Keratinocyte (primary cell): ENCODE measurements at regions not wholly inside any gene's neighbourhood (a gene's known extent, or its start where the extent isn't known, plus 50 kb on each side); places are given as distances from the start of the nearest gene placed in this dataset.

Experiments used
- DNase-seq: peaks from one replicate; pipeline ENCODE4 v3.0.0-alpha.2; 2011; ENCODE audit warnings: low read depth, missing footprints, low spot score
- FAIRE-seq: peaks from 2 replicates; lab custom pipeline; 2011; peaks lifted over from hg19 to GRCh38; lab: Jason Lieb, UNC
- H2AFZ ChIP-seq: 2 replicates; pipeline ENCODE4 v1.6.0; 2012; ENCODE audit warnings: low read length, control low read depth, inconsistent platforms; ENCODE audit not compliant: control insufficient read depth
- H3K27ac ChIP-seq: 2 replicates; pipeline ENCODE4 v1.5.1; 2011; ENCODE audit warnings: low read length; ENCODE audit not compliant: control insufficient read depth, insufficient read depth
- H3K27me3 ChIP-seq: 3 replicates; pipeline ENCODE4 v1.6.0; 2011; ENCODE audit warnings: low read length; ENCODE audit not compliant: control insufficient read depth, insufficient read depth; ENCODE audit errors: extremely low read depth
- H3K36me3 ChIP-seq, 2 experiments: 2 replicates in 1 of 2; 3 replicates in 1 of 2; pipeline ENCODE4 v1.5.1; 2011; ENCODE audit warnings: low read length in 2 of 2, mild to moderate bottlenecking in 1 of 2; ENCODE audit not compliant: control insufficient read depth in 2 of 2, insufficient read depth in 2 of 2; ENCODE audit errors: extremely low read depth in 1 of 2
- H3K4me1 ChIP-seq: 3 replicates; pipeline ENCODE4 v1.5.1; 2011; ENCODE audit warnings: low read length; ENCODE audit not compliant: control insufficient read depth, insufficient read depth; ENCODE audit errors: extremely low read depth
- H3K4me2 ChIP-seq: 3 replicates; pipeline ENCODE4 v1.6.0; 2011; ENCODE audit warnings: low read depth, low read length; ENCODE audit not compliant: control insufficient read depth, insufficient read depth; ENCODE audit errors: extremely low read depth
- H3K4me3 ChIP-seq, 3 experiments: fragments of 200-600 bp in 1 of 3; sonication (generic) in 1 of 3; 2 replicates in 2 of 3; 3 replicates in 1 of 3; pipeline ENCODE4 v1.5.1; 2011 to 2016; ENCODE audit warnings: low read length in 3 of 3, mild to moderate bottlenecking in 3 of 3, control low read depth in 2 of 3, inconsistent platforms in 1 of 3, low read depth in 1 of 3, mixed read lengths in 1 of 3, mixed run types in 1 of 3, moderate library complexity in 1 of 3; ENCODE audit not compliant: control insufficient read depth in 2 of 3, insufficient read depth in 2 of 3; ENCODE audit errors: extremely low read depth in 1 of 3
- H3K79me2 ChIP-seq: 2 replicates; pipeline ENCODE4 v1.6.0; 2012; ENCODE audit warnings: low read length; ENCODE audit not compliant: control insufficient read depth, insufficient read depth
- H3K9ac ChIP-seq: 3 replicates; pipeline ENCODE4 v1.6.0; 2011; ENCODE audit warnings: low read length; ENCODE audit not compliant: control insufficient read depth, insufficient read depth; ENCODE audit errors: extremely low read depth
- H3K9me1 ChIP-seq: 3 replicates; pipeline ENCODE4 v1.6.0; 2011; ENCODE audit warnings: low read length; ENCODE audit not compliant: control insufficient read depth, insufficient read depth; ENCODE audit errors: extremely low read depth
- H3K9me3 ChIP-seq: 2 replicates; pipeline ENCODE4 v1.5.1; 2012; ENCODE audit warnings: low read depth, low read length; ENCODE audit not compliant: control insufficient read depth
- H4K20me1 ChIP-seq: 3 replicates; pipeline ENCODE4 v1.6.0; 2011; ENCODE audit warnings: low read length; ENCODE audit not compliant: control insufficient read depth, insufficient read depth; ENCODE audit errors: extremely low read depth
- EZH2 ChIP-seq: IDR thresholded peaks from one replicate; pipeline ENCODE4 v1.6.1; 2012; ENCODE audit warnings: inconsistent platforms, mild to moderate bottlenecking, low read length, moderate library complexity
- dilution Hi-C: fragments of 300-500 bp; cut with MboI; formaldehyde crosslinking; loops from one replicate; pipeline ENCODE4 v1.7.0; 2020; ENCODE audit warnings: low sequenced_read_pairs; ENCODE audit not compliant: extremely low pct_ligation_motif_present
- TF ChIP-seq, protein P1 (sequence below), 3 experiments: IDR thresholded peaks in 1 of 3; conservative IDR thresholded peaks in 1 of 3; optimal IDR thresholded peaks in 1 of 3; 2 replicates in 2 of 3; 3 replicates in 1 of 3; pipeline versions ENCODE3 to v1.5.1; 2011; ENCODE audit warnings: low read length in 3 of 3, mild to moderate bottlenecking in 3 of 3, moderate library complexity in 2 of 3, control low read depth in 1 of 3, inconsistent platforms in 1 of 3; ENCODE audit not compliant: insufficient read depth in 2 of 3; ENCODE audit errors: extremely low read depth in 1 of 3

DNA sequence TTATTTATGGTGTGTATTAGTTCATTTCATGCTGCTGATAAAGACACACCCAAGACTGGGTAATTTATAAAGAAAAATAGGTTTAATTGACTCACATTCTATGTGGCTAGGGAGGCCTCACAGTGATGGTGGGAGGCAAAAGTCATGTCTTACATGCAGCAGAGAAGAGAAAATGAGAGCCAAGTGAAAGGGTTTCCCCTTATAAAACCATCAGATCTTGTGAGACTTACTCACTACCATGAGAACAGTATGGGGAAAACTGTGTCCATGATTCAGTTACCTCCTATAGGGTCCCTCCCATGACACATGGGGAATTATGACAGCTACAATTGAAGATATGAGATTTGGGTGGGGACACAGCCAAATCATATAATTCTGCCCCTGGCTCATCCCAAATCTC is 150.0 kb upstream of the AHI1 start:
- Histone ChIP-seq H3K9me3 (no peaks in the 10 kb centered on the region), H3K79me2 (no peaks in the 10 kb centered on the region), H3K4me1 (no peaks in the 10 kb centered on the region), H3K9ac (no peak overlapping the region), H3K4me3 (no peak overlapping the region), H3K27ac (no peak overlapping the region), H3K4me2 (no peak overlapping the region), H2AFZ (no peak overlapping the region), H3K9me1 (no peaks in the 10 kb centered on the region), H3K36me3 (no peaks in the 10 kb centered on the region), H4K20me1 (no peaks in the 10 kb centered on the region), H3K27me3 (no peaks in the 10 kb centered on the region)
- DNase-seq (no peak), FAIRE-seq (no peak)
- TF ChIP-seq, protein P1, sequence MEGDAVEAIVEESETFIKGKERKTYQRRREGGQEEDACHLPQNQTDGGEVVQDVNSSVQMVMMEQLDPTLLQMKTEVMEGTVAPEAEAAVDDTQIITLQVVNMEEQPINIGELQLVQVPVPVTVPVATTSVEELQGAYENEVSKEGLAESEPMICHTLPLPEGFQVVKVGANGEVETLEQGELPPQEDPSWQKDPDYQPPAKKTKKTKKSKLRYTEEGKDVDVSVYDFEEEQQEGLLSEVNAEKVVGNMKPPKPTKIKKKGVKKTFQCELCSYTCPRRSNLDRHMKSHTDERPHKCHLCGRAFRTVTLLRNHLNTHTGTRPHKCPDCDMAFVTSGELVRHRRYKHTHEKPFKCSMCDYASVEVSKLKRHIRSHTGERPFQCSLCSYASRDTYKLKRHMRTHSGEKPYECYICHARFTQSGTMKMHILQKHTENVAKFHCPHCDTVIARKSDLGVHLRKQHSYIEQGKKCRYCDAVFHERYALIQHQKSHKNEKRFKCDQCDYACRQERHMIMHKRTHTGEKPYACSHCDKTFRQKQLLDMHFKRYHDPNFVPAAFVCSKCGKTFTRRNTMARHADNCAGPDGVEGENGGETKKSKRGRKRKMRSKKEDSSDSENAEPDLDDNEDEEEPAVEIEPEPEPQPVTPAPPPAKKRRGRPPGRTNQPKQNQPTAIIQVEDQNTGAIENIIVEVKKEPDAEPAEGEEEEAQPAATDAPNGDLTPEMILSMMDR (optimal IDR thresholded peaks at IDR 0.05 in 1 of 3, IDR thresholded peaks at IDR 0.05 in 1 of 3, conservative IDR thresholded peaks at IDR 0.05 in 1 of 3; ENCODE audit: extremely low read depth in 1 of 3, insufficient read depth in 2 of 3, low read length in 3 of 3): no peak
- no peak for TF ChIP-seq EZH2
- dilution Hi-C loops: no loop called here

DNA sequence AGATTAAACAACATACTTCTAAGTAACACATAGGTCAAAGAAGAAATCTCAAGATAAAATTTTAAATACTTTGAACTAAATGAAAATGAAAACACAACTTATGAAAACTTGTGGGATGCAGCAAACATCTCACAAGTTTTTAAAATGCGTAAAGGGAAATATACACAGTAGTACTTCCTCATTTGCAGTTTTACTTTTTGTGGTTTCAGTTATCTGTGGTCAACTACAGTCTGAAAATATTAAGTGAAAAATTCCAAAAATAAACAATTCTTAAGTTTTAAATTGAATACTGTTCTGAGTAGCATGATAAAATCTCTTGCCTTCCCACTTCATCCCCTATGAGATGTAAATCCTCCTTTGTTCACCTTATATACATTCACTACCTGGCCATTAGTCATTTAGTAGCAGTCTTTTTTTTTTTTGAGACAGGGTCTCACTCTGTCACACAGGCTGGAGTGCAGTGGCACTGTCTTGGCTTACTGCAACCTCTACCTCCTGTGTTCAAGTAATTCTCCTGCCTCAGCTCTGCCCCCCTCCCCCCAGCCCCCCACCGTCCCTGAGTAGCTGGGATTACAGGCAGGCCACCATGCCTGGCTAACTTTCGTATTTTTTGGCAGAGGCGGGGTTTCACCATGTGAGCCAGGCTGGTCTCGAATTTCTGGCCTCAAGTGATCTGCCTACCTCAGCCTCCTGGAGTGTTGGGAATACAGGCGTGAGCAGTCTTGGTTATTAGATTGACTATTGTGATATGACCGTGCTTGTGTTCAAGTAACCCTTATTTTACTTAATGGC is 154.6 kb upstream of the AHI1 start:
- no peak for FAIRE-seq
- TF ChIP-seq, protein P1 (optimal IDR thresholded peaks at IDR 0.05 in 1 of 3, IDR thresholded peaks at IDR 0.05 in 1 of 3, conservative IDR thresholded peaks at IDR 0.05 in 1 of 3; ENCODE audit: extremely low read depth in 1 of 3, insufficient read depth in 2 of 3, low read length in 3 of 3): no peak
- no peak for TF ChIP-seq EZH2
- dilution Hi-C loops: no loop called here
- no peak for DNase-seq
- H3K36me3 ChIP-seq: no peaks in the 10 kb centered on the region
- no peaks in the 10 kb centered on the region for H3K9me1 ChIP-seq
- no peak overlapping the region for H3K4me3 ChIP-seq
- H2AFZ ChIP-seq: no peak overlapping the region
- H4K20me1 ChIP-seq: no peaks in the 10 kb centered on the region
- H3K27ac ChIP-seq: no peak overlapping the region
- no peaks in the 10 kb centered on the region for H3K4me1 ChIP-seq
- no peaks in the 10 kb centered on the region for H3K9me3 ChIP-seq
- H3K4me2 ChIP-seq: no peak overlapping the region
- H3K27me3 ChIP-seq: no peaks in the 10 kb centered on the region
- no peaks in the 10 kb centered on the region for H3K79me2 ChIP-seq
- no peak overlapping the region for H3K9ac ChIP-seq
